HG02943 (cell line): ENCODE measurements at regions not wholly inside any gene's neighbourhood (a gene's known extent, or its start where the extent isn't known, plus 50 kb on each side); places are given as distances from the start of the nearest gene placed in this dataset.
A peak's percentile ranks its signal among the peaks of the same experiment; 100 is the strongest.
"Not testable (repeated sequence)": the region's sequence is repeated elsewhere in the genome, so short reads cannot be mapped to it uniquely, and the experiment has no call there.

Source experiments
- ATAC-seq: cut with Tn5 transposase; IDR thresholded peaks from one replicate; pipeline ENCODE4 v1.9.1; 2021; ENCODE audit warnings: mild to moderate bottlenecking, low read depth, moderate library complexity; ENCODE audit not compliant: unreplicated experiment

DNA sequence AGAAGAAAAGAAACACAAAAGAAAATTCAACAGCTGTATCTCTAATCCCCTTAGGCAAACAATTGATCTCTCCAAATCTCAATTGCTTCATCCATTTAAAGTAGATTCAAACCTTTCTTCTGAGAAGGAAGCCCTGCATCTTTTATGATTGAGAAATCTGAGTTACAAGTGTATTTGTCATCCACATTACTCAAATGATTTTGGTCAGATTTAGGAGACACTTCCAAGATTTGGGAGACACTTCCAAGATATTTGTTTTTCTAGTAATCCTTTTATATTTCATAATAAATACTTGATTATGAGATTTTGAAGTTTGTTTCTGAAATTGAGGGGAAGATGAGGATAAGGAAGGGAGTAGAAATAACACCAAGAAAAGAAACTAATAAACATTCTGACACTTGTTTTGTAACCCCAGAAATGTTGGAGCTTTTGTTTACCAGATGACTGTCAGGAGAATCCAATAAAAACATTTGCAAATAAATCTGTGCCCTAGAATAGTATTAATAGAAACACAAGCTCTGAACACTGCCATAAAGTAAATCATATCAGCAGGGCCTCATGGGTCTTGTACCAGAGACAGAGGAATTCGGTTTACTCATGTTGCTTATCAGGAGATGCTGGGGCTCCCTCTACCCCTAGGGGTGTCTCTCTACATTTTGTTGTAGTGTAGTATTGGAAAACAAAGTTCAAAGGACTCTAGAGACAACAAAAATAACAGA, 314.3 kb upstream of the NT5E start:
- ATAC-seq: no peak

GRCh38 chr6:85134172-85134571, 315.7 kb upstream of the NT5E start:
- ATAC-seq: no peak

DNA sequence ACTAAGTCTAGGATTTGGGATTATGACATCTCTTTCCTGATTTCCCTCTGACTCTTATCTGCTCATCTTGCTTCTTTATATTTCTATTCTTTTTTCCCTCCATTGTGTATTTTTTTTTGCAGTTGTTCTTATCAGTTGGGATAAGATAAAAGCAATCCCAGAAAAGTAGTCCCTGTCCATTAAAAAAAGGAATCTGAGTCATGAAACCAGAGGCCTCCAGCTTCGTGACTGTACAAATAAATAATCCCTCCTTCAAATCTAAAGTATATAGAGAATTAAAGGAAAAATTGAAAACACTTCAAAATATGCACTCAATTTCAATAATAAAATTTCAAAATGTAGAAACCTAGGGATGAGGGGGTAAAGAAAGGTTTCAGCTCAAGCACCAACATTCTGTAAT, 317.8 kb upstream of the NT5E start:
- no peak for ATAC-seq

GRCh38 chr6:85130743-85131142, 319.1 kb upstream of the NT5E start:
- no peak for ATAC-seq

DNA sequence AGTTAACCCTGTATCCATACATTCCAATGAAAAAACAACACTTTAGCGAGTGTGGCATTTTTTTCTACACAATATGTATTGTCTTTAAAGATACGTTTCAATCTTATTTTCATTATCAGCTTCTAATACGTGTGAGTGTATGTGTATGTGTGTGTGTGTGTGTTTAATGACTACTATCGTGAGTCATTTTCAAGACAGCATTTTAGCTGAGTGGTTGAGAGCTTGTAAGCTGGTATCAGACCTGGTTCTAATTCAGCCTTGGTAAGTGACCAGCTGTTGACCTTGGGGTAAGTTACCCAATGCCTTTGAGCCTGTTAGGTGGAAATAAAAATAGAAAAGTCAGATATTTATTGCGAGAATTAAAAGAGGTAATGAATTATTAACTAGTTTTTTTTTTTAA, 320.0 kb upstream of the NT5E start:
- no peak for ATAC-seq

DNA sequence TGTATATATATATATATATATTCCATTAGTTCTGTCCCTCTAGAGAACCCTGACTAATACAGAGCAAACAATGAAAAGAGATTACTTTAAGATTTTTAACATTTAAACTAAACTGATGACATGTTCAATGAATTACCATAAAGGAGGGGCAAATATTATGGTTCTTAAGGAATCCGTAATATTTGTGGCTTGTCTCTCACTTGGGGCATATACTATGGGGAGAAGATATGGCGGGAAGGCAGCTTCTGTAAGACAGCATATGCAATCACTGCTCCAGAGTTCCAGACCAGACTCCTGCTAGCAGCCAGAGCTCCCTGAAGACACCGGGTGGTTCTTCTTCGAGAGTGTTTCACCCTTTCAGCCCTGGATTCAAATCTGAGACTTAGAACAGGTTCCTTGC, 321.1 kb upstream of the NT5E start:
- ATAC-seq: no peak

DNA sequence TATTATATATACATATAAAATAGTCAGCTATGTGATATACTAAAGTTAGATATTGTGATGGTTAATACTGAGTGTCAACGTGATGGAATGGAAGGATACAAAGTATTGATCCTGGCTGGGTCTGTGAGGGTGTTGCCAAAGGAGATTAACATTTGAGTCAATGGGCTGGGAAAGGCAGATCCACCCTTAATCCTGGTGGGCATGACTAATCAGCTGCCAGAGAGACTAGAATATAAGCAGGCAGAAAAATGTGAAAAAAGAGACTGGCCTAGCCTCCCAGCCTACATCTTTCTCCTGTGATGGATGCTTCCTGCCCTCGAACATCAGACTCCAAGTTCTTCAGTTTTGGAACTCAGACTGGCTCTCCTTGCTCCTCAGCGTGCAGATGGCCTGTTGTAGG, 321.6 kb upstream of the NT5E start:
- not testable (repeated sequence) for ATAC-seq

- ATAC-seq: no peak
These were observed 322.1 kb upstream of the NT5E start for GRCh38 chr6:85127696-85128243.

DNA sequence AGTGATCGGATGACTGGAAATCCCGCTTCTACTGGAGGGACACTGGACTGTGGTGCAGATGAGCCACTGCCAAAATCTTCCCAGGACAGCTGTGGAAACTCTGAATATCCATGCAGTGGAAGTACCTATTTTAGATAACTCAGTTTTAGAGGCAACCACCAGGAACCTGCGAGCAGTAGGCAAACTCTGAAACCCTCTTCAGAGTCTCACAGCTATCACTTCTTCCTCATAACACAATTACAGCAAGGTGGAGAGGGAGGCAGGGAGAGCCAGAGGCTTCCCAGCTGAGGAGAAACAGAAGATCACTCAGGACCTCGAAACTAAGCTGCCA, 322.8 kb upstream of the NT5E start:
- ATAC-seq: no peak

- ATAC-seq: peak; percentile 70
These were observed 323.3 kb upstream of the NT5E start for GRCh38 chr6:85126485-85127167.

DNA sequence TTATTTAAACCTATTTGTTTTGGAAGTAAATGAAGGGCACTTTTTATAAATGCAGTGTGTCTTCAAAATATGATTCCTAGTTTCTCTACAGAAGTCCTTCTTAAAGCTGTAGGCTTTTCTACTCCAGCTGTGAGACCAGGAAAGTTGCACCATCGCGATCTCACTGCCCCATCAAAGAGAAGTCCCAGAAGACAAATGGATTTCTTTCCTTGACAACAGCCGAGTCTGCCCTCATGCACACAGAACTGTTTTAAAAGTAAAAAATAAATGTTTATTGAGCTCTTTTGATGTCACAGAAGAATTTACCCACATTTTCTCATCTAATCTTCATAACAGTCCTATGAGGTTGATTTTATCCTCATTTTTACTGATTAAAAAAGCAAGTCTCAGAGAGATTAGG, 324.4 kb upstream of the NT5E start:
- no peak for ATAC-seq

DNA sequence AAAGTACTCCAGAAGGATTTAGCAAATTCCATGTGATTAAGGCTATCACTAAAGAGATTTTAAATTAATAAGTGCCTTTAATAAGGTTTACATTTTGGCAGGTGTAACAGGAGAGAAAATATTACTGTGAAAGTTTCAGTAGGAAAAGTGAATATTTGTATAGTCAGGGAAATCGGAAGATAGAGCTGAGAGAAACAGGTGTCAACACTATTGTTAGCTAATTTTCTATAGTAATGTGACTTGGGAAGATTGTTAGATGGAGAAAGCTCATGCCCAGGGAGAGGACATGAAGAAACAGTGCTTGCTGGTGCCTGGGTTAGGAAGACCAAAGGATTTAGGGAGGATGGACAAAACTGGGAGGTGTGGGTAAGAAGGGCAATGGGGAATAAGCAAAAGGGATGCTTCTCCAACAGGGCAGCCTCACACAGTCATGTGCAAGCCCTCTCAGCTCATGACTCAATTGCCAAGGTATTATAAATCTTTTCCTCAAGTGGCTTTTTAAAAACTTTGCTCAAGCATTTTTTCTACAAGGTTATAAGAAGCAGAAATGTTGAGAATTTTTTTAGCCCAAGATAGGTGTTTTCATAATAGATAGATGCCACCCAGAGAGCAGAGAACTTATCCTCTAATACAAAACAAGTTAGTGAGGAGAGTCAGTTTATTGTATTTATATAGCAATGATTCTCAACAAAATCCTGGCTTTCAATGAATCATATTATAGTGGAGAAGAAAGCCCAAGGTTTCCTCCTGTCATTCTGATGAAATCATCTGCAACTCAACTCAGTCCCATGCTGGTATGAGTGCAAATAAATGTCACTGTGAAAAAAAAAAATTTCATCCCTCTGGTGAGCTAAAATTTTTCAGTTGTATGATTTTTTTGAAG, 325.2 kb upstream of the NT5E start:
- no peak for ATAC-seq

GRCh38 chr6:85121158-85121557, 328.7 kb upstream of the NT5E start:
- ATAC-seq: no peak

GRCh38 chr6:85118652-85119235, 331.1 kb upstream of the NT5E start:
- no peak for ATAC-seq

DNA sequence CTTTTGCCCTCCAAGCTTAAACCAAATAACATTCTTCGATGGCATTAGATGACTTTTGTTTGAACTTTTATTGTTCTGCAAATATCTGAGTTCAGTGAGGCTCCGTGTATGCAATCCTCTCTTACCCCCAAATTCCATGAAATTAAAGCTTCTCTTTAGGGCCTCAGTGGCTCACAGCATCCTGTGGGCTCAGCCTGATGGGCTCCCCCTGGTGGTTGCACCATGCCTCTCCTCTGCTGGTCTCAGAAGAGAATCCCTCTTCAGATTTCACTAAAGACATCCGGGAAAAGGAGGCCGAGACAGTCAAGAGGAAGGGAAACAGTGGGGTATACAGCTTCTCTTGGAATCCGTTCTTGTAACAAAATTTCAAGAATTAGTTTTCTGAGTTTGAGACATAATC, 331.6 kb upstream of the NT5E start:
- ATAC-seq: no peak

- ATAC-seq: no peak
These were observed 333.4 kb upstream of the NT5E start for GRCh38 chr6:85116475-85116874.

GRCh38 chr6:85115876-85116275, 334.0 kb upstream of the NT5E start:
- no peak for ATAC-seq

GRCh38 chr6:85115376-85115775, 334.5 kb upstream of the NT5E start:
- ATAC-seq: no peak

DNA sequence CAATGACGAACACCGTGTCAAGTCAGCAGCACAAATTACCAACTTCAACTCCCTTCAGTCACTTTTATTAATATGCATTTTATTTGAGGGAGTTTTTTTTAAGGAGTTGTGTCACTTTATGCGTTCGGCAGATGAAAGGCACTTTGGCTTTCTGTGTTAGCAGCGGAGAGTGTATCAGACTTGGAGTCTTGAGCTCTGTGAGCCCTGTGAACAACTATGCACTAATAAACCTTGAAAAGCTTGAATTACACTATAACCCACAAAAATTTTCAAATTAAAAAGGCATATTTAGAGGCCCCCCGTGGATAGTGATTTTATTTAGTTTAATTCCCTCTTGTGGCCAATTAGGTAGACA, 335.3 kb upstream of the NT5E start:
- no peak for ATAC-seq

GRCh38 chr6:85113934-85114580, 335.8 kb upstream of the NT5E start:
- ATAC-seq: no peak
